ENCODE measurements at regions not wholly inside any gene's neighbourhood (a gene's known extent, or its start where the extent isn't known, plus 50 kb on each side); places are given as distances from the start of the nearest gene placed in this dataset.
"Not testable (repeated sequence)": the region's sequence is repeated elsewhere in the genome, so short reads cannot be mapped to it uniquely, and the experiment has no call there.

- no peak for DNase-seq
These were observed 73.2 kb downstream of the GGTLC2 start for GRCh38 chr22:22717664-22718063.

GRCh38 chr22:22720201-22720723, 75.8 kb downstream of the GGTLC2 start:
- DNase-seq, result peak; percentile 63

GRCh38 chr22:22720724-22721261, 76.4 kb downstream of the GGTLC2 start:
- peak; percentile 11 for DNase-seq

- DNase-seq, result peak; percentile 64
These were observed 77.4 kb downstream of the GGTLC2 start for GRCh38 chr22:22721681-22722354.

- DNase-seq, result peak; percentile 24
These were observed 84.0 kb downstream of the GGTLC2 start for GRCh38 chr22:22728382-22728781.

- no peak for DNase-seq
These were observed 86.4 kb downstream of the GGTLC2 start for GRCh38 chr22:22730655-22731373.

- no peak for DNase-seq
These were observed 86.9 kb downstream of the GGTLC2 start for GRCh38 chr22:22731374-22731676.

GRCh38 chr22:22733006-22733405, 88.6 kb downstream of the GGTLC2 start:
- not testable (repeated sequence) for DNase-seq

GRCh38 chr22:22733881-22734373, 89.5 kb downstream of the GGTLC2 start:
- no peak for DNase-seq

- DNase-seq, result not testable (repeated sequence)
These were observed 90.2 kb downstream of the GGTLC2 start for GRCh38 chr22:22734395-22735272.

- not testable (repeated sequence) for DNase-seq
These were observed 90.9 kb downstream of the GGTLC2 start for GRCh38 chr22:22735276-22735675.

- no peak for DNase-seq
These were observed 91.5 kb downstream of the GGTLC2 start for GRCh38 chr22:22735695-22736611.

- no peak for DNase-seq
These were observed 93.2 kb downstream of the GGTLC2 start for GRCh38 chr22:22737590-22737989.

GRCh38 chr22:22738959-22739585, 94.7 kb downstream of the GGTLC2 start:
- DNase-seq, result no peak

GRCh38 chr22:22740560-22741276, 96.3 kb downstream of the GGTLC2 start:
- DNase-seq, result no peak

GRCh38 chr22:22741843-22742242, 97.4 kb downstream of the GGTLC2 start:
- DNase-seq, result no peak

- no peak for DNase-seq
These were observed 98.2 kb downstream of the GGTLC2 start for GRCh38 chr22:22742641-22743040.

- no peak for DNase-seq
These were observed 98.8 kb downstream of the GGTLC2 start for GRCh38 chr22:22743128-22743760.

- no peak for DNase-seq
These were observed 100.2 kb downstream of the GGTLC2 start for GRCh38 chr22:22744412-22745224.

All from activated CD4-positive, alpha-beta T cell treated with anti-CD3 and anti-CD28 coated beads, Interleukin-10, Interleukin-2, amounts not matched to agents 100 ng/mL and 50 ng/mL, durations not matched to agents 16 hours and 8 hours (primary cell).